B cell (primary cell): ENCODE measurements at regions not wholly inside any gene's neighbourhood (a gene's known extent, or its start where the extent isn't known, plus 50 kb on each side); places are given as distances from the start of the nearest gene placed in this dataset.

ENCODE experiments used
- ATAC-seq: fragments of 200-7000 bp; cut with Tn5 transposase; one replicate; pipeline ENCODE4 v1.10.0; 2021; ENCODE audit warnings: low read depth, mild to moderate bottlenecking, moderate number of reproducible peaks, moderate library complexity
- CTCF ChIA-PET: fragments of 350-600 bp; sonication (Branson Sonifier 250); formaldehyde crosslinking; loops from one replicate; lab custom pipeline; 2021; ENCODE audit warnings: antibody characterized with exemption, inconsistent platforms; lab: Charles Lee
- POLR2A ChIA-PET: fragments of 350-600 bp; sonication (Branson Sonifier 250); formaldehyde crosslinking; loops from one replicate; lab custom pipeline; 2021; ENCODE audit warnings: antibody characterized with exemption; lab: Charles Lee
- DNase-seq: peaks from one replicate; pipeline ENCODE4 v3.0.0; 2013
- H2AFZ ChIP-seq: 2 replicates; pipeline ENCODE4 v1.6.1; 2012; ENCODE audit warnings: mild to moderate bottlenecking, low read depth, low read length; ENCODE audit not compliant: insufficient read depth, poor library complexity, severe bottlenecking
- H3K27ac ChIP-seq, 2 donors: 1 replicate in 1 of 2; 2 replicates in 1 of 2; pipeline ENCODE4 v1.5.1; 2012 to 2013; ENCODE audit warnings: low read length in 2 of 2, mild to moderate bottlenecking in 2 of 2, moderate library complexity in 1 of 2
- H3K27me3 ChIP-seq, 4 experiments: fragments of 200-600 bp in 1 of 4; sonication (generic) in 1 of 4; replicated peaks in 1 of 4; 1 replicate in 2 of 4; 2 replicates in 2 of 4; pipeline versions ENCODE4 v1.6.1 to v1.7.0; 2013 to 2016; ENCODE audit warnings: low read length in 3 of 4, mild to moderate bottlenecking in 2 of 4, mixed read lengths in 1 of 4, moderate library complexity in 1 of 4; ENCODE audit not compliant: insufficient read depth in 4 of 4, control insufficient read depth in 3 of 4; ENCODE audit errors: control extremely low read depth in 1 of 4
- H3K36me3 ChIP-seq, 2 experiments: replicated peaks in 1 of 2; 1 replicate in 1 of 2; 2 replicates in 1 of 2; pipeline versions ENCODE4 v1.6.1 to v1.7.1; 2013; ENCODE audit warnings: low read length in 1 of 2; ENCODE audit not compliant: insufficient read depth in 2 of 2, control insufficient read depth in 1 of 2; ENCODE audit errors: control extremely low read depth in 1 of 2, extremely low read depth in 1 of 2
- H3K4me1 ChIP-seq, 2 donors: fragments of 200-600 bp in 1 of 2; sonication (generic) in 1 of 2; 1 replicate in 1 of 2; 2 replicates in 1 of 2; pipeline versions ENCODE4 v1.5.1 to v1.6.1; 2013 to 2017; ENCODE audit warnings: low read length in 2 of 2; ENCODE audit not compliant: control insufficient read depth in 2 of 2, insufficient read depth in 2 of 2
- H3K4me2 ChIP-seq: replicated peaks from 2 replicates; pipeline ENCODE3; 2012; ENCODE audit warnings: mild to moderate bottlenecking, low read depth, low read length; ENCODE audit not compliant: poor library complexity, severe bottlenecking
- H3K4me3 ChIP-seq, 5 experiments: fragments of 200-600 bp in 1 of 5; sonication (generic) in 1 of 5; 1 replicate in 3 of 5; 2 replicates in 2 of 5; pipeline versions ENCODE4 v1.5.1 to v1.7.0; 2011 to 2016; ENCODE audit warnings: low read length in 4 of 5, mild to moderate bottlenecking in 4 of 5, low read depth in 2 of 5, control low read depth in 1 of 5, moderate library complexity in 1 of 5; ENCODE audit not compliant: insufficient read depth in 1 of 5; ENCODE audit errors: control extremely low read depth in 1 of 5, extremely low read depth in 1 of 5
- H3K79me2 ChIP-seq: fragments of 200-600 bp; sonication (generic); one replicate; pipeline ENCODE4 v1.6.0; 2016; ENCODE audit warnings: low read length; ENCODE audit not compliant: control insufficient read depth, insufficient read depth
- H3K9ac ChIP-seq: fragments of 200-600 bp; sonication (generic); 2 replicates; pipeline ENCODE4 v1.6.1; 2017; ENCODE audit warnings: mild to moderate bottlenecking, low read length, moderate library complexity
- H3K9me3 ChIP-seq, 3 donors: one replicate each; pipeline versions ENCODE4 v1.6.1 to v1.7.1; 2013; ENCODE audit warnings: low read length in 2 of 3; ENCODE audit not compliant: control insufficient read depth in 2 of 3, insufficient read depth in 1 of 3; ENCODE audit errors: control extremely low read depth in 1 of 3
- H4K20me1 ChIP-seq: 2 replicates; pipeline ENCODE4 v1.6.0; 2012; ENCODE audit warnings: mild to moderate bottlenecking, low read length; ENCODE audit not compliant: insufficient read depth, control insufficient read depth, poor library complexity, severe bottlenecking
- H3K27ac Mint-ChIP-seq: one replicate; pipeline ENCODE4 v1.8.0; 2021; ENCODE audit warnings: mixed read lengths
- H3K27me3 Mint-ChIP-seq: one replicate; pipeline ENCODE4 v1.8.0; 2021; ENCODE audit warnings: mixed read lengths
- H3K4me1 Mint-ChIP-seq: one replicate; pipeline ENCODE4 v1.8.0; 2021; ENCODE audit warnings: mixed read lengths
- H3K4me3 Mint-ChIP-seq: one replicate; pipeline ENCODE4 v1.8.0; 2021; ENCODE audit warnings: mixed read lengths
- H3K9me3 Mint-ChIP-seq: one replicate; pipeline ENCODE4 v1.8.0; 2022; ENCODE audit warnings: mixed read lengths; ENCODE audit not compliant: insufficient read depth
- CTCF ChIP-seq: fragments of 200-600 bp; IDR thresholded peaks from one replicate; pipeline ENCODE4 v1.8.0; 2022; ENCODE audit warnings: antibody characterized with exemption, mild to moderate bottlenecking
- EZH2 ChIP-seq: IDR thresholded peaks from 2 replicates; pipeline ENCODE4 v1.6.1; 2012; ENCODE audit warnings: borderline replicate concordance, low read depth, mild to moderate bottlenecking, moderate library complexity, low read length; ENCODE audit not compliant: insufficient read depth, poor library complexity, severe bottlenecking
- WGBS: methylation state at CpG from one replicate; pipeline ENCODE4 v1.1.5; 2013; ENCODE audit warnings: missing lambda C conversion rate; ENCODE audit not compliant: insufficient coverage; 5-methylcytosine and 5-hydroxymethylcytosine counted together
- intact Hi-C: fragments of 100-400 bp; cut with micrococcal nuclease; formaldehyde crosslinking; loops from one replicate; pipeline ENCODE4 v1.10.0; 2022

- Histone ChIP-seq H3K27ac (peak overlapping the region; percentile 80 to 88), H3K36me3 (no peaks in the 10 kb centered on the region), H3K9me3 (peaks cover 0 to 2% (median 0%) of the 10 kb centered on the region in 3 donors), H3K4me1 (peaks cover 58 to 68% of the 10 kb centered on the region in 2 donors), H2AFZ (no peak overlapping the region), H3K79me2 (no peaks in the 10 kb centered on the region), H3K27me3 (no peaks in the 10 kb centered on the region), H3K4me3 (no peak overlapping the region), H4K20me1 (no peaks in the 10 kb centered on the region), H3K9ac (no peak overlapping the region), H3K4me2 (peak overlapping the region; percentile 69)
- DNase-seq = peak; percentile 72
- Mint-ChIP-seq H3K27me3 (no peaks in the 10 kb centered on the region), H3K4me3 (peak overlapping the region; percentile 78), H3K9me3 (no peaks in the 10 kb centered on the region), H3K27ac (peak overlapping the region; percentile 96), H3K4me1 (peaks cover 61% of the 10 kb centered on the region)
- CTCF ChIA-PET = interaction anchor here (0.8 to 2.8 kb wide), 7 partner anchors 12 to 120 kb away, joined by 3 to 15 read pairs (median 5); no protein-coding TSS in a partner anchor
- intact Hi-C loops = loop anchor here (1.0 to 10.0 kb wide), 5 partner anchors 24 to 375 kb away; no protein-coding TSS in a partner anchor
- TF ChIP-seq EZH2 = no peak
- no peak for TF ChIP-seq CTCF
- peak; percentile 63 for ATAC-seq
- POLR2A ChIA-PET = interaction anchor here (0.5 to 1.7 kb wide), 10 partner anchors 17 to 119 kb away, joined by 3 to 12 read pairs (median 4); partner anchors contain the start of gene ZFP36L2
- WGBS = 92% methylated on average over 2 of the region's 4 CpGs
These were observed 118.7 kb downstream of the ZFP36L2 start for GRCh38 chr2:43107679-43108078.
